Stimulated activated CD8-positive, alpha-beta memory T cell treated with anti-CD3 and anti-CD28 coated beads, Interleukin-2, amount 100 ng/mL, for 48 hours (primary cell): ENCODE measurements at regions not wholly inside any gene's neighbourhood (a gene's known extent, or its start where the extent isn't known, plus 50 kb on each side); places are given as distances from the start of the nearest gene placed in this dataset.
A peak's percentile ranks its signal among the peaks of the same experiment; 100 is the strongest.

Experiments
- DNase-seq, 2 donors: peaks; one replicate each; pipeline ENCODE4 v3.0.0-alpha.2; 2020; ENCODE audit warnings: low read depth in 2 of 2

DNA sequence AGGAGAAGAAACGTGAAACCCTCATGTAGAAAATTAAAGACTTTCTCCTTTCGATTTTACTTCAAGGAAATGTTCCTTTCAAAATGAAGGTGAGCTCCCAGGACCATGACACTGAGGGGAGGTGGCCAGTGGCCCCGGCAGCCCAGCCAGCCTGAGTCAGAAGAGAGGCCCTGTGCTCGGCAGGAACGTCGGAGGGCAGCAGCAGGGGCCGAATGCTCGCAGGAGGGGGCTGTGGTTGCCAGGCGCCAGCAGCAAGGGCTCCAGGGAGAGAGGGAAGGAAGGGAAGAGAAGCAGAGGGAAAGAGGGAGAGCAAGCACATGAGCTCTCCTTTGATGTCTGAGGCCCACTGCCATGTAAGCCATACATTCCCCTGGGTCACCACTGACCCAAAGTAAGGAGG, 73.3 kb upstream of the ACKR3 start:
- DNase-seq: no peak

DNA sequence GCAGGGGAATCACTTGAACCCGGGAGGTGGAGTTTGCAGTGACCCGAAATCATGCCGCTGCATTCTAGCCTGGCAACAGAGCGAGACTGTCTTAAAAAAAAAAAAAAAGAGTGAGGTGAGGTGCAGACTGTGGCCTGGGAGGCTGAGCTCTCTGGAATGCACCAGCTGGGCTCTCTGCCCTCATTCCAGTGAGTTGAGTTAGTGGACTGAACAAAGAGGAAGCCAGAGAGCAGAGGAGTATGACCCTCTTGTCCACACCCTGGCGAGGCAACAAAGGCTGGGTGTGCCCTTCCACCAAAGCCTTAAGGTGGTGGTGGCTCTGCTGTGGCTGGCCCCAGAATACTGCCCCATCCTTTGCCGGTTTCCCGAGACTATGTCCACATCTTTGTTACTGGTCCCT, 71.3 kb upstream of the ACKR3 start:
- no peak for DNase-seq

DNA sequence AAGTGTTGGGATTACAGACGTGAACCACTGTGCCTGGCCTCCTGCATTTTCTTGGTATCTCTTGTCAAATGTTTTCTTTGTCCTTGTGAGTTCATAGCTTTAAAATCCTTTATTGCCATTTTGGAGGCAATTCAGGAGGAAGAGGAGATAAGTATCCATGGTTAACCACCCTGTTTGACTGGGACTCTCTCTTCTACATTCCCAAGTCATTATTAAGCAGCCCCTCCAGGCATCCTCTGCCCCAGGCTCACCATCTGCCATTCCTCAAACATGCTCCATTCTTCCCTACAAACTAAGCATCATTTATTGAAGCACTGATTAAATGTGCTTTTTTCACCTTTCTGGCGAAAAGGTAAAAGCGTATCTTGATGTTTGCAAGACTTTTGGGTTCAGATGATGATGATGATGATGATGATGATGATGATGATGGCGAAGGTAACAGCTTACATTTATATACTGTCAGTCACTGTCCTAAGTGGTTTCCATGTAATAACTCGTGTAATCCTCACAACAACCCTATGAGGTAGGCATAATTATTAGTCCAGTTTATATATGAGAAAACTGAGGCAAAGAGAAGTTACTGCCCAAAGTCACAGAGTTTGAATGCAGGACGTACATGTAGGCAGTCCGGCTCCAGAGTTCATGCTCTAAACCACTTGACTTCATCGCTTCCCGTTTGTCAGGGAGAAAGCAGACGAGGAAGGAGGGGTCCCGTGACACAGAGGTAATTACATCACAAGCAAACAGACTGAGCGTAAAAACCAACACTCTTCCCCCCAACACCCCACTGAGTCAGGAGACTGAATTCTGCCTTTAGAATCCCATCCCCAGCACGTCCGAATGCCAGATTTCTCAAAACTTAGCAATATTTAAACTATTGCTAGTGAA, 69.7 kb upstream of the ACKR3 start:
- DNase-seq: no peak

DNA sequence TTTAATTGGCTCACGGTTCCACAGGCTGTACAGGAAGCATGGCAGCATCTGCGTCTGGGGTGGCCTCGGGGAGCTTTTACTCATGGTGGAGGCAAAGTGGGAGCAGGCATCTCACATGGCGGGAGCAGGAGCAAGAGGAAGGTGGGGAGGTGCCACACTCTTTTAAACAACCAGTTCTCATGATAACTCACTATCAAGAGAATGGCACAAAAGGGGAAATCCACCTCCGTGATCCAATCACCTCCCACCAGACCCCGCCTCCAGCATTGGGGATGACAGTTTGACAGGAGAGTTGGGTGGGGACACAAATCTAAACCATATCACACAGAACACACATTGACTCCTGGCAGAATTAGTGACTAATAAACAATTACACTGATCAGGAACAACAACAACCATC, 68.6 kb upstream of the ACKR3 start:
- DNase-seq: no peak

- no peak for DNase-seq
Measured at GRCh38 chr2:236501531-236501930, 68.1 kb upstream of the ACKR3 start.

DNA sequence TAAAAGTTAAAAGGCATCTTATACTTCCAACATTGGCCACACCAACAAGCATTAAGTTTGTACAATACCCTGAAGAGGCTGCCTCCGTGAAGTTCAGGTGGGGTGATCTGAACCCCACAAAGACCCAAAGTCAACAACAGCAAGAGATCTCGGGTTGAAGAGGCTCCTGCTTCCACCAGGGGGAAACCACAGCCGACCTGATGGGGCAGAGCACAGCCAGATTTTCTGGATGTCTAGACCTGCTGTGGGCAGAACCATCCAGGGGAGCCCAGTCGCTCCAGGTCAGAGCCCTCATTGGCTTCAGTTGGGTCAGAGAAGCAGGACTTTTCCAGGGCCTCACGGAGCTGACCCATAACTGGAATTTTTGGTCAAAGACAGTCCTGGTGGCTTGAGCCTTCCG, 66.5 kb upstream of the ACKR3 start:
- DNase-seq: no peak

DNA sequence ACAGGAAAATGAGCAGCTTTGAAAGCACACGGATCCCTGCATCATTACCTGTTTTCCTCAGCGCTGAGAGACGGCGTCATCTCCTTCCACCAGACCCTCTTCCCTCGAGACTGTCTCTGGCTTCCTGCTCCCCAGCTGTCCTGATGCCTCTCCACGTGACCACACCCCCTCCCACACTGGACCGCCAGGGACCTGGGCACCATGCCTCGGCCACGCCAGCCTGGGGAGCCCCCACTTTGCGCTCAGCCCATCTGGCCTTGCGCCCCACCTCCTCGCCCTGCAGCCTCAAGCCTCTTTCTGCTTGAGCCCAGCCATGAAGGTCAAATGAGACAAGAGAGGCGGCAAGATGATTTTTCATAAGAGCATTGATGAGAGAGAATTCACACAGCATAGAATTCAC, 66.0 kb upstream of the ACKR3 start:
- DNase-seq: no peak

- no peak for DNase-seq
Measured at GRCh38 chr2:236505041-236505440, 64.6 kb upstream of the ACKR3 start.

DNA sequence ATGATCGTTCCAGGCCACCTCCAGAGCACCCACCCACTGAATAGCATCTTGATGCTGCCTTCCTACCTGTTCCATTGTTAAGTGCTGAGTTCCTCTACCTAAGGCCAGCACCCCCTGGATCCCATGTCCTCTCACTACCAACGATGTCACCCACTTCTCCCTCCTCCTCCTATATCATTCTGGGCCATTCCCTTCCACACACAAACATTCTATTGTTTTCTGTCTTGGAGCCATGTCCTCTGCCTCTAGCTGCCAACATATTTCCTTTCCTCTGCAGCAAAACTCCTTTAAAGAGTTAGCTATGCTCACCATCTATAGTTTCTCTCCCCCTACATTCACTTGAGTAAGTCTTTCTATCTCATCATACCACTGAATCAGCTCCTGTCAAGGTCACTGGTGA, 64.0 kb upstream of the ACKR3 start:
- no peak for DNase-seq

GRCh38 chr2:236507393-236508085, 62.1 kb upstream of the ACKR3 start:
- peak; percentile 46 to 50 for DNase-seq

DNA sequence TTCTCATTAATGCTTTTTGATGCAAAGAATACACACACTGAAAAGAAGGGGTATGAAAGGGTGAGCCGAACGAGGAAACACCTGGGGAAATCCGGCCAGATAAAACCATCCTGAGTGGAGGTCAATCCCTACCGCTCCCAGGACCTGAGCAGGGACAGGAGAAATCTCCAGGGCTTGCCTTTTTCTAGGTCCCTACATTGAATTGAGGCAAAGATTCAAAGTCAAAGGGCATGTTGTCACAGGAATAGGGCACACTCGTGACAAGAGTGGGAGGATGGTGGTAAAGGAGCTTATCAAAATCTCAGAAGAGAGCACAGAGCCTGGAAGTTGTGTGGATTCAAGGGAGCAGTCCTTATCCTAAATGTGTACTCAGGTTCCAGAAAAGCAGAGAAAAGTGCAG, 61.2 kb upstream of the ACKR3 start:
- DNase-seq: no peak

DNA sequence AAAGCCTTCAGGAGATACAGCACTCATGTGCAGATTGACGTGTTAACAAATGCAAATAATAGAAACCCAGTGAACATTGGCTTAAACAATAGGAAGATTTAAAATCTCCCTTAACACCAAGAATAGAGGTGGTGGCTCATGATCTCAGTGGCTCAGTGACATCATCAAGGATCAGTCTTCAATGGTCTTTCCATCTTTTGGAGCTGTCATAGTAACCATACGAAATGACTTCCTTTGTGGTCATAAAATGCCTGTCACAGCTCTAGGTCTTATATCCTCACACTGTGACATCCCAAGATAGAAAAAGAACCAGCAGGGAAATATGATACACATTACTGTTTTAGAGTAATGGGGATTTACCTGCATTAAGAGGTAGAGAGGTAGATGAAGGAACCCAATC, 59.6 kb upstream of the ACKR3 start:
- DNase-seq: no peak

- DNase-seq: no peak
Measured at GRCh38 chr2:236511266-236511665, 58.4 kb upstream of the ACKR3 start.

GRCh38 chr2:236512267-236512666, 57.4 kb upstream of the ACKR3 start:
- DNase-seq: no peak

GRCh38 chr2:236512902-236513435, 56.7 kb upstream of the ACKR3 start:
- peak; percentile 38 to 55 for DNase-seq

GRCh38 chr2:236513956-236514355, 55.7 kb upstream of the ACKR3 start:
- DNase-seq: no peak

GRCh38 chr2:236516708-236517107, 52.9 kb upstream of the ACKR3 start:
- DNase-seq: no peak

DNA sequence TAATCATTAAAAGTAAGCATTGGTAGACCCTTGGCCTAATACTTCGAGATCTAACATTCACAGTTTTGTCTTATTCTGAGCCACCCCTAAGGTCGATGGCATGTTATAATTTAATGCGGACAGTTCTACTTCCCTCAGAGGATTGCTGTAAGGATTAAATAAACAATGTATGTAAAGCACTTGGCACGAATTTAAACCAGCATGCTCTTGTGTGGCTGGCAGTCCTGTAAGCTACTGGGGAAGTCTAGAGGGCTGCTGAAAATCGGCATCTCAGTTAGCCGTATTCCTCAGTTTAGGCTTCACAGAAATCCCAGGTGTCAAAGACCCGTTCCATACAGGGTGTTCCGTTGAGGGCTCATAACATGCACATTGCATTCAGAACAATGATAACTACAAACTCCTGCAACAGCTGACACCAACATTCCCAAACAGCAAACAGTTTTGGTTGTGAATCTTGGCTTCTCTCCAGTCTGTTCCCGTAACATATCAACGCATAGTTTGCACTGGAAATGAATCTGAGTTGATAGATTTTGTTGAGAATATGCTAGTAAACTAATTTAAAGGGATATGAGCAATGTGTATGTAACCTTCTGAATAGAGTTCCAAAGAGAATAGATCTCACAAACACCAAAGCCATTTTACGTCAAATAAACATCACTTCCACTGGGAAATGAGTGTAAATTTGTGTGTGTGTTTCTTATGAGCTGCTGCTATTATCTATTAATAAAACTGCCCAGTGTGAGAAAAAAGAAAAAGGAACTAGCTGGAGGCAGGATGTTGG, 52.2 kb upstream of the ACKR3 start:
- DNase-seq: no peak
